ENCODE measurements at regions not wholly inside any gene's neighbourhood (a gene's known extent, or its start where the extent isn't known, plus 50 kb on each side); places are given as distances from the start of the nearest gene placed in this dataset.

DNA sequence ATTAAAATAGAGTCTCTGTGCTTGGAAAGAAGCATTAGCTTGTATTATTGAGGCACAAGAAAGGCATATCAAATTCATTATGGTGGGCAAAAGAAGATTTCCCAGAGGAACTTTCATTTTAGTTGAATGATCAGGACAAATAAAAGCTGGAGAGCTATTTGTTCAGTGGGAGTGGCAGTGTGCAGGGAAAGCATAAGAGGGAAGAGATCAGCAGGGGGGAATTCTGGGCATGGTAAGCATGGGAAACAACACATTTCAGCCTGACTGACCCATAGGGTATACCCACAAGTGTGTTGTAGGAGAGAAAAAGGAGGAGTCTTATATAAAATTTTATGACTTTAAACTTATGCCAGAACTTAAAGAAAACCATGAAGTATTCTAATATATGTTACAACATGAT, 167.7 kb upstream of the RASA1 start:
- TF ChIP-seq STAT1 (IDR thresholded peaks at IDR 0.05; ENCODE audit: unreplicated experiment) (no peak), ZNF331 (CRISPR knock-in tag; IDR thresholded peaks at IDR 0.05; ENCODE audit: low read depth) (no peak), CREB1 (CRISPR knock-in tag; IDR thresholded peaks at IDR 0.05; ENCODE audit: low read depth) (no peak), ZNF114 (CRISPR knock-in tag; IDR thresholded peaks at IDR 0.05) (no peak), JUNB (IDR thresholded peaks at IDR 0.05; ENCODE audit: unreplicated experiment) (no peak), NANOG (IDR thresholded peaks at IDR 0.05; ENCODE audit: borderline replicate concordance) (no peak), EZH2 (IDR thresholded peaks at IDR 0.05; ENCODE audit: low read depth, unreplicated experiment) (no peak), EZH2phosphoT487 (IDR thresholded peaks at IDR 0.05; ENCODE audit: unreplicated experiment) (no peak), POLR2AphosphoS5 (IDR thresholded peaks at IDR 0.05; ENCODE audit: low read depth) (no peak)
- TF ChIP-seq, protein P1, sequence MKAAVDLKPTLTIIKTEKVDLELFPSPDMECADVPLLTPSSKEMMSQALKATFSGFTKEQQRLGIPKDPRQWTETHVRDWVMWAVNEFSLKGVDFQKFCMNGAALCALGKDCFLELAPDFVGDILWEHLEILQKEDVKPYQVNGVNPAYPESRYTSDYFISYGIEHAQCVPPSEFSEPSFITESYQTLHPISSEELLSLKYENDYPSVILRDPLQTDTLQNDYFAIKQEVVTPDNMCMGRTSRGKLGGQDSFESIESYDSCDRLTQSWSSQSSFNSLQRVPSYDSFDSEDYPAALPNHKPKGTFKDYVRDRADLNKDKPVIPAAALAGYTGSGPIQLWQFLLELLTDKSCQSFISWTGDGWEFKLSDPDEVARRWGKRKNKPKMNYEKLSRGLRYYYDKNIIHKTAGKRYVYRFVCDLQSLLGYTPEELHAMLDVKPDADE (IDR thresholded peaks at IDR 0.05), result no peak
- TF ChIP-seq, protein P2, sequence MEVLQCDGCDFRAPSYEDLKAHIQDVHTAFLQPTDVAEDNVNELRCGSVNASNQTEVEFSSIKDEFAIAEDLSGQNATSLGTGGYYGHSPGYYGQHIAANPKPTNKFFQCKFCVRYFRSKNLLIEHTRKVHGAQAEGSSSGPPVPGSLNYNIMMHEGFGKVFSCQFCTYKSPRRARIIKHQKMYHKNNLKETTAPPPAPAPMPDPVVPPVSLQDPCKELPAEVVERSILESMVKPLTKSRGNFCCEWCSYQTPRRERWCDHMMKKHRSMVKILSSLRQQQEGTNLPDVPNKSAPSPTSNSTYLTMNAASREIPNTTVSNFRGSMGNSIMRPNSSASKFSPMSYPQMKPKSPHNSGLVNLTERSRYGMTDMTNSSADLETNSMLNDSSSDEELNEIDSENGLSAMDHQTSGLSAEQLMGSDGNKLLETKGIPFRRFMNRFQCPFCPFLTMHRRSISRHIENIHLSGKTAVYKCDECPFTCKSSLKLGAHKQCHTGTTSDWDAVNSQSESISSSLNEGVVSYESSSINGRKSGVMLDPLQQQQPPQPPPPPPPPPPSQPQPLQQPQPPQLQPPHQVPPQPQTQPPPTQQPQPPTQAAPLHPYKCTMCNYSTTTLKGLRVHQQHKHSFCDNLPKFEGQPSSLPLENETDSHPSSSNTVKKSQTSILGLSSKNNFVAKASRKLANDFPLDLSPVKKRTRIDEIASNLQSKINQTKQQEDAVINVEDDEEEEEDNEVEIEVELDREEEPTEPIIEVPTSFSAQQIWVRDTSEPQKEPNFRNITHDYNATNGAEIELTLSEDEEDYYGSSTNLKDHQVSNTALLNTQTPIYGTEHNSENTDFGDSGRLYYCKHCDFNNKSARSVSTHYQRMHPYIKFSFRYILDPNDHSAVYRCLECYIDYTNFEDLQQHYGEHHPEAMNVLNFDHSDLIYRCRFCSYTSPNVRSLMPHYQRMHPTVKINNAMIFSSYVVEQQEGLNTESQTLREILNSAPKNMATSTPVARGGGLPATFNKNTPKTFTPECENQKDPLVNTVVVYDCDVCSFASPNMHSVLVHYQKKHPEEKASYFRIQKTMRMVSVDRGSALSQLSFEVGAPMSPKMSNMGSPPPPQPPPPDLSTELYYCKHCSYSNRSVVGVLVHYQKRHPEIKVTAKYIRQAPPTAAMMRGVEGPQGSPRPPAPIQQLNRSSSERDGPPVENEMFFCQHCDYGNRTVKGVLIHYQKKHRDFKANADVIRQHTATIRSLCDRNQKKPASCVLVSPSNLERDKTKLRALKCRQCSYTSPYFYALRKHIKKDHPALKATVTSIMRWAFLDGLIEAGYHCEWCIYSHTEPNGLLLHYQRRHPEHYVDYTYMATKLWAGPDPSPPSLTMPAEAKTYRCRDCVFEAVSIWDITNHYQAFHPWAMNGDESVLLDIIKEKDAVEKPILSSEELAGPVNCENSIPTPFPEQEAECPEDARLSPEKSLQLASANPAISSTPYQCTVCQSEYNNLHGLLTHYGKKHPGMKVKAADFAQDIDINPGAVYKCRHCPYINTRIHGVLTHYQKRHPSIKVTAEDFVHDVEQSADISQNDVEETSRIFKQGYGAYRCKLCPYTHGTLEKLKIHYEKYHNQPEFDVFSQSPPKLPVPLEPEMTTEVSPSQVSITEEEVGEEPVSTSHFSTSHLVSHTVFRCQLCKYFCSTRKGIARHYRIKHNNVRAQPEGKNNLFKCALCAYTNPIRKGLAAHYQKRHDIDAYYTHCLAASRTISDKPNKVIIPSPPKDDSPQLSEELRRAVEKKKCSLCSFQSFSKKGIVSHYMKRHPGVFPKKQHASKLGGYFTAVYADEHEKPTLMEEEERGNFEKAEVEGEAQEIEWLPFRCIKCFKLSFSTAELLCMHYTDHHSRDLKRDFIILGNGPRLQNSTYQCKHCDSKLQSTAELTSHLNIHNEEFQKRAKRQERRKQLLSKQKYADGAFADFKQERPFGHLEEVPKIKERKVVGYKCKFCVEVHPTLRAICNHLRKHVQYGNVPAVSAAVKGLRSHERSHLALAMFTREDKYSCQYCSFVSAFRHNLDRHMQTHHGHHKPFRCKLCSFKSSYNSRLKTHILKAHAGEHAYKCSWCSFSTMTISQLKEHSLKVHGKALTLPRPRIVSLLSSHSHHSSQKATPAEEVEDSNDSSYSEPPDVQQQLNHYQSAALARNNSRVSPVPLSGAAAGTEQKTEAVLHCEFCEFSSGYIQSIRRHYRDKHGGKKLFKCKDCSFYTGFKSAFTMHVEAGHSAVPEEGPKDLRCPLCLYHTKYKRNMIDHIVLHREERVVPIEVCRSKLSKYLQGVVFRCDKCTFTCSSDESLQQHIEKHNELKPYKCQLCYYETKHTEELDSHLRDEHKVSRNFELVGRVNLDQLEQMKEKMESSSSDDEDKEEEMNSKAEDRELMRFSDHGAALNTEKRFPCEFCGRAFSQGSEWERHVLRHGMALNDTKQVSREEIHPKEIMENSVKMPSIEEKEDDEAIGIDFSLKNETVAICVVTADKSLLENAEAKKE (CRISPR knock-in tag; IDR thresholded peaks at IDR 0.05), result no peak
- TF ChIP-seq, protein P3, sequence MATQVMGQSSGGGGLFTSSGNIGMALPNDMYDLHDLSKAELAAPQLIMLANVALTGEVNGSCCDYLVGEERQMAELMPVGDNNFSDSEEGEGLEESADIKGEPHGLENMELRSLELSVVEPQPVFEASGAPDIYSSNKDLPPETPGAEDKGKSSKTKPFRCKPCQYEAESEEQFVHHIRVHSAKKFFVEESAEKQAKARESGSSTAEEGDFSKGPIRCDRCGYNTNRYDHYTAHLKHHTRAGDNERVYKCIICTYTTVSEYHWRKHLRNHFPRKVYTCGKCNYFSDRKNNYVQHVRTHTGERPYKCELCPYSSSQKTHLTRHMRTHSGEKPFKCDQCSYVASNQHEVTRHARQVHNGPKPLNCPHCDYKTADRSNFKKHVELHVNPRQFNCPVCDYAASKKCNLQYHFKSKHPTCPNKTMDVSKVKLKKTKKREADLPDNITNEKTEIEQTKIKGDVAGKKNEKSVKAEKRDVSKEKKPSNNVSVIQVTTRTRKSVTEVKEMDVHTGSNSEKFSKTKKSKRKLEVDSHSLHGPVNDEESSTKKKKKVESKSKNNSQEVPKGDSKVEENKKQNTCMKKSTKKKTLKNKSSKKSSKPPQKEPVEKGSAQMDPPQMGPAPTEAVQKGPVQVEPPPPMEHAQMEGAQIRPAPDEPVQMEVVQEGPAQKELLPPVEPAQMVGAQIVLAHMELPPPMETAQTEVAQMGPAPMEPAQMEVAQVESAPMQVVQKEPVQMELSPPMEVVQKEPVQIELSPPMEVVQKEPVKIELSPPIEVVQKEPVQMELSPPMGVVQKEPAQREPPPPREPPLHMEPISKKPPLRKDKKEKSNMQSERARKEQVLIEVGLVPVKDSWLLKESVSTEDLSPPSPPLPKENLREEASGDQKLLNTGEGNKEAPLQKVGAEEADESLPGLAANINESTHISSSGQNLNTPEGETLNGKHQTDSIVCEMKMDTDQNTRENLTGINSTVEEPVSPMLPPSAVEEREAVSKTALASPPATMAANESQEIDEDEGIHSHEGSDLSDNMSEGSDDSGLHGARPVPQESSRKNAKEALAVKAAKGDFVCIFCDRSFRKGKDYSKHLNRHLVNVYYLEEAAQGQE (IDR thresholded peaks at IDR 0.05; ENCODE audit: unreplicated experiment), result no peak
- TF ChIP-seq, protein P4, sequence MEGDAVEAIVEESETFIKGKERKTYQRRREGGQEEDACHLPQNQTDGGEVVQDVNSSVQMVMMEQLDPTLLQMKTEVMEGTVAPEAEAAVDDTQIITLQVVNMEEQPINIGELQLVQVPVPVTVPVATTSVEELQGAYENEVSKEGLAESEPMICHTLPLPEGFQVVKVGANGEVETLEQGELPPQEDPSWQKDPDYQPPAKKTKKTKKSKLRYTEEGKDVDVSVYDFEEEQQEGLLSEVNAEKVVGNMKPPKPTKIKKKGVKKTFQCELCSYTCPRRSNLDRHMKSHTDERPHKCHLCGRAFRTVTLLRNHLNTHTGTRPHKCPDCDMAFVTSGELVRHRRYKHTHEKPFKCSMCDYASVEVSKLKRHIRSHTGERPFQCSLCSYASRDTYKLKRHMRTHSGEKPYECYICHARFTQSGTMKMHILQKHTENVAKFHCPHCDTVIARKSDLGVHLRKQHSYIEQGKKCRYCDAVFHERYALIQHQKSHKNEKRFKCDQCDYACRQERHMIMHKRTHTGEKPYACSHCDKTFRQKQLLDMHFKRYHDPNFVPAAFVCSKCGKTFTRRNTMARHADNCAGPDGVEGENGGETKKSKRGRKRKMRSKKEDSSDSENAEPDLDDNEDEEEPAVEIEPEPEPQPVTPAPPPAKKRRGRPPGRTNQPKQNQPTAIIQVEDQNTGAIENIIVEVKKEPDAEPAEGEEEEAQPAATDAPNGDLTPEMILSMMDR (conservative IDR thresholded peaks at IDR 0.05; ENCODE audit: low read depth in 2 of 2), result no peak
- Mint-ChIP-seq H3K36me3 (ENCODE audit: low read depth) (no peaks in the 10 kb centered on the region), H3K9me3 (no peaks in the 10 kb centered on the region), H3K27ac (no peak overlapping the region), H3K4me1 (no peaks in the 10 kb centered on the region), H3K27me3 (ENCODE audit: insufficient read depth, low read depth, poor library complexity) (peaks cover 3% of the 10 kb centered on the region), H3K4me3 (no peak overlapping the region)
- Histone ChIP-seq H3K4me3 (no peak overlapping the region), H3K27ac (ENCODE audit: low read depth) (no peak overlapping the region), H3K79me2 (replicated peaks; ENCODE audit: insufficient read depth) (no peaks in the 10 kb centered on the region), H3F3A (replicated peaks; ENCODE audit: low read depth) (no peaks in the 10 kb centered on the region), H4K20me1 (replicated peaks; ENCODE audit: insufficient read depth) (no peaks in the 10 kb centered on the region), H3K9me2 (ENCODE audit: insufficient read depth) (no peaks in the 10 kb centered on the region), H3K27me3 (ENCODE audit: insufficient read depth) (no peaks in the 10 kb centered on the region), H3K36me3 (ENCODE audit: insufficient read depth) (no peaks in the 10 kb centered on the region), H3K4me2 (no peak overlapping the region), H2AFZ (no peak overlapping the region), H3K4me1 (ENCODE audit: insufficient read depth) (no peaks in the 10 kb centered on the region)
- DNase-seq (ENCODE audit: low spot score) (no peak), ATAC-seq (no peak)

Data from GM23338 (cell line).